T-helper 1 cell (primary cell): ENCODE measurements at regions not wholly inside any gene's neighbourhood (a gene's known extent, or its start where the extent isn't known, plus 50 kb on each side); places are given as distances from the start of the nearest gene placed in this dataset.
"Not testable (repeated sequence)": the region's sequence is repeated elsewhere in the genome, so short reads cannot be mapped to it uniquely, and the experiment has no call there.

Experiments
- DNase-seq, 5 donors: peaks; one replicate each; pipeline ENCODE4 v3.0.0-alpha.2; 2012 to 2020

DNA sequence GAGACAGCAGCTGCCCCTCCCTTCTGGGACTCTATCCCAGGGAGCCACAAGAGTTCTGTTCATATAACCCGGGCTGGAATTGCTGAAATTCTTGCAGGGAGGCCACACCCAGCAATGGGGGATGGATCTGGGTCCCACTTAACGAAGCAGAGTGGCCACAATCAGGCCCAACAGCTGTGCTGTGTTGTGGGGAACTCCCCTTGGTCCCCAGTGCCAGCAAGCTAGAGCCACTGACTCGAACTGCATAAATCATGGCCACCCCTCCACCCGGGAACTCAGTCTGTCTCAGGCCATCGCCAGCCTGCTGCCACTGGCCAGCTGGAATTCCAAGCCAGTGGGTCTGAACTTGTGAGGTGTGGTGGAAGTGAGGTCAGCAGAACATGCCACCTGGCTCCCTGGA is 111.1 kb downstream of the KLF8 start:
- DNase-seq, result no peak

DNA sequence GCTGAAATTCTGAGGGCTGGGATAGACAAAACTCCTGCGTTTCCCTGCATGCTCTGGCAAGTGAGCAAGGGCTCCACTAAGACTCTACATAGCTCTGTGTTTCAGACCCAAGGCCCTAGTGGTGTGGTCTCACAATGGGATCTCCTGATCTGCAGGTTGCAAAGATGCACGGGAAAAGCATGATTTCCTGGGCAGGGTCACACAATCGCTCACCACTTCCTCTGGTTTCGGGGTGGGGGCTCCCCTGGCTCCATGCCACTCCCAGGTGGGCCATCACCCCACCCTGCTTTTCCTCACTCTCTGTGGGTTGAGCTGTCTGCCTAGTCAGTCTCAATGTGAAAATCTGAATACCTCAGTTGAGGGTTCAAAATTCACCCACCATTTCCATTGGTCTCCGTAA is 111.5 kb downstream of the KLF8 start:
- peak in 1 of 5 donors; percentile 14 for DNase-seq

DNA sequence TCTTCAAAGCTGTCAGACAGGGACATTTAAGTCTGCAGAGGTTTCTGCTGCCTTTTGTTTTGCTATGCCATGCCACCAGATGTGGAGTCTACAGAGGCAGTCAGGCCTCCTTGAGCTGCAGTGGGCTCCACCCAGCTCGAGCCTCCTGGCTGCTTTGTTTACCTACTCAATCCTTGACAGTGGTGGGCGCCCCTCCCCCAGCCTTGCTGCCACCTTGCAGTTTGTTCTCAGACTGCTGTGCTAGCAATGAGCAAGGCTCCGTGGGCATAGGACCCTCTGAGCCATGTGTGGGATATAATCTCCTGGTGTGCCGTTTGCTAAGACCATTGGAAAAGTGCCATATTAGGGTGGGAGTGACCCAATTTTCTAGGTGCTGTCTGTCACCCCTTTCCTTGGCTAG is 126.0 kb downstream of the KLF8 start:
- not testable (repeated sequence) for DNase-seq

DNA sequence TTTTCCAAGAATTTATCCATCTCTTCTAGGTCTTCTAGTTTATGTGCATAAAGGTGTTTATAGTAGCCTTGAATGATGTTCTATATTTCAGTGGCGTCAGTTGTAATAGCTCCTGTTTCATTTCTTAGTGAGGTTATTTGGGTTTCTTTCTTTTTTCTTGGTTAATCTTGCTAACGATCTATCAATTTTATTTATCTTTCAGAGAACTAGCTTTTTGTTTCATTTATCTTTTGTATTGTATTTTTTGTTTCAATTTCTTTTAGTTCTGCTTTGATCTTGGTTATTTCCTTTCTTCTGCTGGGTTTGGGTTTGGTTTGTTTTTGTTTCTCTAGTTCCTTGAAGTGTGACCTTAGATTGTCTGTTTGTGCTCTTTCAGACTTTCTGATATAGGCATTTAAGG is 133.0 kb downstream of the KLF8 start:
- DNase-seq, result peak in 1 of 5 donors; percentile 19

DNA sequence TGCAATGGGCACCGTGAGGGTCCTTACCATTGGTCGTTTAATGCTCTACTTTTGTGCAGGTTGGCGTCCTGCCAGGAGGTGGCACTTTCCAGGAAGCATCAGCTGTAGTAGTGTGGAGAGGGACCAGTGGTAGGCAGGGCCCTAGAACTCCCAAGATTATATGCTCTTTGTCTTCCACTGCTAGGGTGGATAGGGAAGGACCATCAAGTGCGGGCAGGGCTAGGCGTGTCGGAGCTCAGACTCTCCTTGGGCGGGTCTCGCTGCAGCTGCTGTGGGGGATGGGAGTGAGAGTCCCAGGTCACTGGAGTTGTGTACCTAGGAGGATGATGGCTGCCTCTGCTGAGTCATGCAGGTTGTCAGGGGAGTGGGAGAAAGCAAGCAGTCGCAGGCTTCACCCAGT is 134.7 kb downstream of the KLF8 start:
- no peak for DNase-seq

DNA sequence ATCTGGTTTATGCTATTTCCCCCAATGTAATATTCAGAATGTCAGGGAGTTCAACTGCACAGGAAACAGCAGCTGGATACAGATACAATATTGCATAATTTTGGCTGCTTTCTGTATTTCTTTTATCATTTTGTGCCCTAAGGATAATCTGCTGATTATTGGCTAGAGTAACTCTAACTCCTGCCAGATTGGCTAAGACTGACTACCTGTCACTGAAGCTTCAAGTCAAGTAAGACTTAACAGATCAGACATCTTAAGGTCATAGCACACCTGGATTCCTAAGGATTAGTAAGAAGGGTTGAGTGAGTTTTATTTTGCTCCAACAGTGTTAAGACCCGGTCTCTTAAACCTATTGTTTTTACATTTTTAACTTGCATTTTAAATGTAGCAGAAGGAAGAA is 136.8 kb downstream of the KLF8 start:
- no peak for DNase-seq

DNA sequence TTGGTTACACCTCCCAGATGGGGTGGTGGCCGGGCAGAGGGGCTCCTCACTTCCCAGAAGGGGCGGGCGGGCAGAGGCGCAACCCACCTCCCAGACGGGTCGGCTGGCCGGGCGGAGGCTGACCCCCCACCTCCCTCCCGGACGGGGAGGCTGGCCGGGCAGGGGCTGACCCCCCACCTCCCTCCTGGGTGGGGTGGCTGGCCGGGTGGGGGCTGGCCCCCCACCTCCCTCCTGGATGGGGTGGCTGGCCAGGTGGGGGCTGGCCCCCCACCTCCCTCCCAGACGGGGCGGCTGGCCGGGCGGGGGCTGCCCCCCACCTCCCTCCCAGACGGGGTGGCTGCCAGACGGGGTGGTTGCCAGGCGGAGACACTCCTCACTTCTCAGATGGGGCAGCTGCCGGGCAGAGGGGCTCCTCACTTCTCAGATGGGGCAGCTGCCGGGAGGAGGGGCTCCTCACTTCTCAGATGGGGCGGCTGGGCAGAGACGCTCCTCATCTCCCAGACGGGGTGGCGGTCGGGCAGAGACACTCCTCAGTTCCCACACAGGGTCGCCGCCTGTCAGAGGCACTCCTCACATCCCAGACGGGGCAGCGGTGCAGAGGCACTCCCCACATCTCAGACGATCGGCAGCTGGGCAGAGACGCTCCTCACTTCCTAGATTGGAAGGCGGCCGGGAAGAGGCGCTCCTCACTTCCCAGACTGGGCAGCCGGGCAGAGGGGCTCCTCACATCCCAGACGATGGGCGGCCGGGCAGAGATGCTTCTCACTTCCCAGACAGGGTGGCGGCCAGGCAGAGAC is 148.0 kb downstream of the KLF8 start:
- DNase-seq, result not testable (repeated sequence)

DNA sequence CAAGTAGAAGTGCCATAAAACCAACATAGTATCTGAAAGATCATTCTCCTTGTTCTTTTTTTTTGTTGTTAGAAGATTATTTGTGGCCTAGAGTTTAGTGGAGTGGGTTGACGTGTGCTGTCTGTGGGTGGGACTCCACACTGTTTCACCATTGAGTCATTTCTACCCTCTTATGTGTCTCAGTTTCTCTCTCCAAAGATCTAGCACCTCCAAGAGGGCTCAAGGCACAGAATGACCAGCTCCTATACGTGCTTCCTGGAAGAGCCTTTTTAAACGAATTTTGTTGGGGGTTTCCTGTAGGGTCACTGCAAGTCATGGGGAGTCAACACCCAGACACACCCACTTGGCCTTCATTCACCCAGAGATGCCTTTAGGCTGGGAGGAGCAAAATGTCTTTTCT is 150.1 kb downstream of the KLF8 start:
- DNase-seq, result peak in 1 of 5 donors; percentile 75

DNA sequence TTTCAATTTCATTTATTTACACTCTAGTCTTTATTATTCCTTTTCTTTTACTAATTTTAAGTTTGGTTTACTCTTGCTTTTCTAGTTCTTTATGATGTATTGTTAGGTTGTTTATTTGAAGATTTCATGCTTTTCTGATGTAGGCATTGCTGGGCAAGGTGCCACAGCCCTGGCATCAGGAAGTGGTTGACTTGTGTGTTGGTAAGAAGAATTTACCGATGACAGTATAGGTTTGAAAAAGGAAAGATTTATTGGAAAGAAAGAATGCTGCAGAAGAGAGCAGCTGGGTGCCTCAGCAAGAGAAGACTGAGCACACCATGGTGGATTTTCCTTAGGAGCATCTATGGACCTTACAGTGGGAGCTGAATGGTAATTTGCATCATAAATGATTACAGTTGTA is 153.2 kb downstream of the KLF8 start:
- peak in 2 of 5 donors; percentile 4 to 52 for DNase-seq

DNA sequence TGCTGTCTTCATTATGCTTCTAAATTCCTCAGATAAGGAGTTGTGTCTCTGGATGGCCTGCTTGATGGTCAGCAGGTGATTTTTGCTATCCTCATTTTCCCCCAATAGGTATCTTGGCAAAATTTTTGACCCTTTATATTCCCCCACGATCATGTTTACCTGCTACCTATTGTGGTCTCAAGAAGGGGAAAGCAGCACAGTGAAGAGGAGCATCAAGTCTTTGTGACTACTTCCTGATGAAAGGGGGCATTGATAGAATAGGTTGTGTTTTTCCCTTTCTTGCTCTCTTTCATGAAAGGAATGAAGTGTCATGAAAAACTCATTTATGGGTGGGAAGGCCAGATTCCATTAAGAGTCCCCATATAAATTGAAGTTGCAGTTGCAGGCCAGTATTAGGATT is 153.8 kb downstream of the KLF8 start:
- no peak for DNase-seq

DNA sequence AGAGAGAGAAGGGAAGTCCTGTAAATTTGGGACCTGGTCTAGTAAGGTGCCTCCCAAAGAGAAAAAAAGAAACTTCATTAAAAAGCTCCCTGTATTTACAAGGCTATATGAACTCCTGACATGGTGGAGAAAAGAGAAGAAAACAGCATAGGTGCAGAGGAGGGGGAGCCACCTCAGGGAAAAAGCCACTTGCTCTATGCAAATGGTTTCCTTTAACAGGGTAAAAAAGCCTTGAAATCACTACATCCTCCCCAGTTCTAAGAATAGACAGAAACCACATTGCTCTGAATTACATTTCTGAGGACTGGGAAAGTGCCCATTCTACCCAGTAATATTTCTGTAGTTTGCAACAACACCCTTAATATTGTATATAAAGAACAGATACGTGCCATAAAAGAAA is 165.5 kb downstream of the KLF8 start:
- peak in 1 of 5 donors; percentile 79 for DNase-seq

DNA sequence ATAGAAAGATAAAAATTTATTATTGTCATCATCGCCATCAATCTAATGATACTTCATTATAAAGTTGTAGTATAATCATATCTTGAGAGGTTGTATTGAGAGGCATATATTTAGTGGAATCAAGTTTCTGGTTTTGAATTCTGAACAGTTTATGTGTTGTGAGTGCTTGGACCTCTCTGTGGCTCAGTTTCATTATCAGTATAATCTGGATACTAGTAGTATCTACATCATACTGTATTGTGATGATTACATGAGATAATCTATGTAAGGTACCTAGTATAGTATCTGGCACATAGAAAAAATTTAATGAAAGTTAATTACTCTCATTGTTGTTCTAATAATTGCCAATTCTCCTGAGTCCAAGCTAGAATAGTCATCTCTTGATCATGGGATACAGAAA is 161.2 kb upstream of the UBQLN2 start:
- no peak for DNase-seq

DNA sequence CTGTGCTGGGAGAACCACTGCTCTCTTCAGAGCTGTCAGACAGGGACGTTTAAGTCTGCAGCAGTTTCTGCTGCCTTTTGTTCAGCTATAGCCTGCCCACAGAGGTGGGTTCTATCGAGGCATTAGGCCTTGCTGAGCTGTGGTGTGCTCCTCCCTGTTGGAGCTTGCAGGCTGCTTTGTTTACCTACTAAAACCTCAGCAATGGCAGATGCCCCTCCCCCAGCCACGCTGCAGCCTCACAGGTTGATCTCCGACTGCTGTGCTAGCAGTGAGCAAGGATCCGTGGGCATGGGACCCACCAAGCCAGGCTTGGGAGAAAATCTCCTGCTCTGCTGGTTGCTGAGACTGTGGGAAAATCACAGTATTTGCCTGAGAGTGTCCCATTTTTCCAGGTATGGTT is 133.8 kb upstream of the UBQLN2 start:
- DNase-seq, result no peak

DNA sequence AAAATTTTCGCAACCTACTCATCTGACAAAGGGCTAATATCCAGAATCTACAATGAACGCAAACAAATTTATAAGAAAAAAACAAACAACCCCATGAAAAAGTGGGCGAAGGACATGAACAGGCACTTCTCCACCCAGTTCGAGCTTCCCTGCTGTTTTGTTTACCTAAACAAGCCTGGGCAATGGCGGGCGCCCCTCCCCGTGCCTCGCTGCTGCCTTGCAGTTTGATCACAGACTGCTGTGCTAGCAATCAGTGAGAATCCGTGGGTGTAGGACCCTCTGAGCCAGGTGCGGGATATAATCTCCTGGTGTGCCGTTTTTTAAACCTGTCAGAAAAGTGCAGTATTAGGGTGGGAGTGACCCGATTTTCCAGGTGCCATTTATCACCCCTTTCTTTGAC is 111.4 kb upstream of the UBQLN2 start:
- not testable (repeated sequence) for DNase-seq

DNA sequence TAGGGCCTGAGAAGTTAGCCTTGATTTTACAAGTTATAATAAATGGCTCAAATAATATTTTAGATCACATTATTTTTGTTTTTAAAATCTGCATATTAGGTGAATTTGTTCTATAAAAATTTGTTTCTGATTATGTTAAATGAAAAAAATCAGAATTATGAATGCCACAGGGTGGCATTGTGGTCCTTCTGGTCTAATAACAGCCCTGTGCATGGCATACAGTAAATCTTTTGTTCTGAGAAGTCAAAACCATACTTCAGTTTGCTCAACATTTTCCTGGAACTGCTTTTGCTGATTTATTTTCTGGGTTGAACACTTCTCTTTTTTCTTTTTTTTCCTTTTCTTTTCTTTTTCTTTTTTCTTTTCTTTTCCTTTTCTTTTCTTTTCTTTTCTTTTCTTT is 101.0 kb upstream of the UBQLN2 start:
- DNase-seq, result peak in 1 of 5 donors; percentile 11

DNA sequence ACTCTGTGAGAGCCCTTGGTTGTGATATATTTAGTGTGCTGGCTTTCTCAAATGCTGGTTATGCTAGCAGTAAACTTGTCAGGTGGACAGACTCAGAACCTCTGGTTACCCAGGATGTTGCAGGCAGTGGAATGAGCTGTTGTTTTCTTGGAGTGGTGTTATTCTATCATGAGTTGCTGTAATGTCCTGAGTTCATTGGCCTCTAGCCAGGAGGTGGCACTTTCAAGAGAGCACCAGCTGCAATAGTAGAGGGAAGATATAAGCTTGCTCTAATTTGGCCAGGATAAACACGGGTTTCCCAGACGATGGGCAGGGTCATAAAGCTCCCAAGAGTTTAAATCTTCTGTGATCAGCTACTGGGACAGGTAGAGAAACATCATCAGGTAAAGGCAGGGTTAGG is 95.0 kb upstream of the UBQLN2 start:
- no peak for DNase-seq

DNA sequence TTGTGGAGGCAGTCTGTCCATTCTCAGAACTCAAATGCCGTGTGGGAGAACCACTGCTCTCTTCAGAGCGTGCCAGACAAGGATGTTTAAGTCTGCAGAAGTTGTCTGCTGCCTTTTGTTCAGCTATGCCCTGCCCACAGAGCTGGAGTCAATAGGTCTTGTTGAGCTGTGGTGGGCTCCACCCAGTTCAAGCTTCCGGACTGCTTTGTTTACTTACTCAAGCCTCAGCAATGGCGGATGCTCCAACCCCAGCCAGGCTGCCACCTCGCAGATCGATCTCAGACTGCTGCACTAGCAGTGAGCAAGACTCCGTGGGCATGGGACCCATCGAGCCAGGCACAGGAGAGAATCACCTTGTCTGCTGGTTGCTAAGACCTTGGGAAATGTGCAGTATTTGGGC is 68.5 kb upstream of the UBQLN2 start:
- not testable (repeated sequence) for DNase-seq

DNA sequence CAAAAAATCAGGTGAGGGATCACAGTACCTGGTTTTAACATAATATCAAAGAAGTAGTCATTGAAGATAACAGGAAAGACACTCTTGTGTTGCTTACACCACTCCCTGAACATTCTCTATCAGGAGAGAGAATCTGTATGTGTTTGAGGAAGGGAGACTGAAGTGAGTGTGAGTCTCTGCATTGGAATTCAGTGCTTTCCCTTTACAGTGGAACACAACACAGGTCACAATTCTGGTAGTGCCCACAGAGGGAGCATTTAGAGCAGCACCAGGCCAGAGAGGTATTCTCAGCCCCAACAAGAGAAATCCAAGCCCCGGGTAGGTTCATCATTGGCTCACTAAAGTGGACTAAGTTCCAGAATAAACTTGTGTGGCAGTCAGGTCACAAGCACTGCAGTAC is 64.7 kb upstream of the UBQLN2 start:
- DNase-seq, result no peak

DNA sequence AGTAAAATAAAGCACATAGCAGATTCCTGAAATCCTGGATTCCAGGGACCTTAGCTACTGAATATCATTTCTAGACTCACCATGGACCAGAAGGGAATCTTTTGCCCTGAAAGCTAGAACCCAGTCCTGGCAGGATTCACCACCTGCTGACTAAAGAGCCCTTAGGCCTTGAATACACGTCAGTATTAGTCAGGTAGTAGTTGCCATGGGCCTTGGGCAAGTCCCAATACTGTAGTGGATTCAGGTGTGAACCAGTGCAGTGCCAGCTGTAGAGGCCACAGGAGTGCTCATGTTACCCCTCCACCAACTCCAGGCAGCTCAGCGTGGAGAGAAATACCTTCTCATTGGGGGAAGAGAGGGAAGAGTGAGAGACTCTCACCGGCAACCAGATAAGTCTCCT is 64.1 kb upstream of the UBQLN2 start:
- no peak for DNase-seq

DNA sequence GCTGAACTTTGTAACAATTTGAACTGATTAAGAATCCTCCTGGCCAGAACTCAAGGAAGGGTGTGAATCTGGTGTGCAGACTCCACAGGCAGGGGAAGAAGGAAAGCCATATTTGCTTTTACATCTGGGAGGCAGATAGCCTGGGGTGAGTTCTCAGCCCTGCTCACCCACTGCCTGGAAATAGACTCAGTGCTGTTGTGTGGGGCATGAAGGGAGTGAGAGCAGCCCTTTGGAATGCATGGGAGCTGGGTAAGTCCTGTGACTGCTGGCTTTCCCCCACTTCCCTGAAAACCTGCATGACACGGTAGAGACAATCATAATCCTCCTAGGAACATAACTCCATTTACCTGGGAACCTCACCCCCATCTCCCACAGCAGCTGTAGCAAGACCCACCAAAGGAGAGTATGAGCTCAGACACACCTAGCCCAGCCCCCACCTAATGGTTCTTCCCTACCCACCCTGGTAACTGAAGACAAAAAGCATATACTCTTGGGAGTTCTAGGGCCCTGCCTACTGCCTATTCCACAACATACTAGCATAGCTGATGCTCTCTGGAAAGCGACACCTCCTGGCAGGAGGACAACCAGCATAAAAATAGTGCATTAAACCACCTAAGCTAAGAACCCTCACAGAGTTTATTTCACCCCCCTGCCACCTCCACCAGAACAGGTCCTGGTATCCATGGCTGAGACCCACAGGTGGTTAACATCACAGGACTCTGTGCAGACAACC is 59.3 kb upstream of the UBQLN2 start:
- DNase-seq, result no peak

DNA sequence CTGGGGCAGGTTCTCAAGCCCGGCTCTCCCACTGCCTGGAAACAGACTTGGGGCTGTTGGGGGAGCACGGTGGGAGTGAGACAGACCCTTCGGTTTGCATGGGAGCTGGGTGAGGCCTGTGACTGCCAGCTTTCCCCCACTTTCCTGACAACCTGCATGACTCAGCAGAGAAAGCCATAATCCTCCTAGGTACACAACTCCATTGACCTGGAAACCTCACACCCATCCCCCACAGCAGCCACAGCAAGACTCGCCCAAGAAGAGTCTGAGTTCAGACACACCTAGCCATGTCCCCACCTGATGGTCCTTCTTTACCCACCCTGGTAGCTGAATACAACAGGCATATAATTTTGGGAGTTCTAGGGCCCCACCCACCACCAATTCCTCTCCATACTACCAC is 57.6 kb upstream of the UBQLN2 start:
- no peak for DNase-seq
